ENCODE measurements at regions not wholly inside any gene's neighbourhood (a gene's known extent, or its start where the extent isn't known, plus 50 kb on each side); places are given as distances from the start of the nearest gene placed in this dataset.

DNA sequence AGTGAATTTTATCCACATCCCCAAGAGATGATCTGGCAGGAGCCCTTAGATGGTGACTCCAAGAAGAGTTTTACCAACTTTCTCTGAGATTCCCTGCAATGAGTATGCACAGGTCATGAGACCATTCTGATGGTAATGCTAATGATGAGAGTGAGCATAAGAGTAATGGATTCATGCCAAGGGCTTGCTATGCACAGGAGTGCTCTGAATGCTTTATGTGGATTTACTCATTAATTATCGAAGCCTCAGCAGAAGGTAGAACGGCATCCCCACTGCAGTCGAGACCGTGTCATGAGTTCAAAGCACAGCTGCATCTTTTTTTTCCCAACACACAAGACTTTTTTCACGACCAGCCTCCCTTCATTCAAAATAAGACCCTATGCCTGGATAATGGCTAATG, 355.0 kb downstream of the RAB28 start:
- Histone ChIP-seq H3K4me3 (ENCODE audit: low read depth, low read length) (no peak overlapping the region), H3K9ac (no peak overlapping the region), H3K27me3 (ENCODE audit: control insufficient read depth, insufficient read depth, low read length) (no peaks in the 10 kb centered on the region), H3K27ac (no peak overlapping the region), H3K36me3 (ENCODE audit: control insufficient read depth, insufficient read depth, low read length) (no peaks in the 10 kb centered on the region), H3K4me1 (no peaks in the 10 kb centered on the region), H3K79me2 (no peaks in the 10 kb centered on the region), H2AFZ (no peak overlapping the region), H3K4me2 (ENCODE audit: low read length) (no peak overlapping the region), H3K9me3 (ENCODE audit: control insufficient read depth, low read length) (no peaks in the 10 kb centered on the region)
- TF ChIP-seq CTCF (IDR thresholded peaks at IDR 0.05): no peak

DNA sequence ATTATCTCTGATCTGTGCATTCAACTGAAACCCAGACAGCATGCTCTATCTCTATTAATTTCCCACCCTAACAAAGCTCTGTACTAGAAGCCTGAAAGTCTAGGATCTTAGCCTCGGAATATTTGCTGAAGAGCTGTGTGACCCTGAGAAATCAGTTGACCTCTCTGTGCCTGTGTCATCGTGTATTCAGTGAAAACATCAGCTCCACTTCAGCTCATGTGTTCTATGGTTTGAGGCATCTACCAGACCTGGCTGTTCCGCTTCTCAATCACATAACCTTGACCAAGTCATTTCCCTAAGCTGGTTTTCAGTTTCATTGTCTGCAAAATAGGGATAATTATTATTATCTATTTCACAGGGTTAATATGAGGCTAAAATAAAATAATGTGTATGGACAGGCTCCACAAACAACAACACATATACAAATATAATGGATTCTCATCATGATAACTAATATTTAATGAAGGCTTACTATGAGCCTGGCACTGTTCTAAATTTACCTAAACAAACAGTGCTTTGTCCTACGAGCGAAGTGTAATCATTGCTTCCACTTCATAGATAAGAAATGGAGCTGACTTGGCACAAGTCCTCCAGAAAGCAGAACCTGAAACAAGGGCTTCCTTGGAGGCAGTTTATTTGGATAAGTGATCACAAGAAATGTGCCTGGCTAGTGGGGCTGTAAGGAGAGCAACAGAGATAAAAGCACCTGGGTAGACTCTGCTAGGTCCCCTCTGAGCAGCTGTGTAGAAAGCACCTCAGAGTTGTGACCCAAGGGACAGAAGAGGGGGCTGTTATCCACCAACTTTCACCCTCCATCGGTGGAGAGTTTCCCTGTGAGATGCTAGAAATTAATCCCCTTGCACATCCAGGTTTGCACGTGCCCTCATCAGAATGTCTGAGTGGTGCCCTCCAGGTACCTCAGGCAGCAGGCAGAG, 356.9 kb downstream of the RAB28 start:
- no peak overlapping the region for H3K4me2 ChIP-seq (ENCODE audit: low read length)
- no peak for TF ChIP-seq CTCF (IDR thresholded peaks at IDR 0.05)
- H3K79me2 ChIP-seq: no peaks in the 10 kb centered on the region
- no peaks in the 10 kb centered on the region for H3K36me3 ChIP-seq (ENCODE audit: control insufficient read depth, insufficient read depth, low read length)
- no peak overlapping the region for H3K9ac ChIP-seq
- no peak overlapping the region for H3K27ac ChIP-seq
- no peaks in the 10 kb centered on the region for H3K4me1 ChIP-seq
- no peaks in the 10 kb centered on the region for H3K27me3 ChIP-seq (ENCODE audit: control insufficient read depth, insufficient read depth, low read length)
- no peak overlapping the region for H2AFZ ChIP-seq
- H3K9me3 ChIP-seq (ENCODE audit: control insufficient read depth, low read length): no peaks in the 10 kb centered on the region
- no peak overlapping the region for H3K4me3 ChIP-seq (ENCODE audit: low read depth, low read length)

DNA sequence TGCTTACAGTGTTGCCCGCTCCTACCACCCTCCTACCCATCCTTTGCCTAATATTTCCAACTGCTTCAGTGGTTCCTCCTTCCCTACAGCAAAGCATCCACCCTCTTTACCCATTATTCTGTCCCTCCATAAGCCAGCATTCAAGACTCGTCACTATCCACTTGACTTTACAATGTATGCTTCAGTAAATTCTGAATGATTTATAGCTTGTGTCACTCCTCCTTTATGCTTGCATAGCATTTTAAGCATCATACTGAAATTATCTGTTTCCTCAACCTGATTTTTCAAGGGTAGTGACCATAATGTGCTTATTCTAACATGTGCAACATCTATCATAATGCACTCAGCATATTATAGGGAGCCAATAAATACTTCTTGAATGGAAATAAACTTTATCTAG, 365.5 kb downstream of the RAB28 start:
- no peak overlapping the region for H3K4me3 ChIP-seq (ENCODE audit: low read depth, low read length)
- no peaks in the 10 kb centered on the region for H3K4me1 ChIP-seq
- H3K4me2 ChIP-seq (ENCODE audit: low read length): no peak overlapping the region
- H3K36me3 ChIP-seq (ENCODE audit: control insufficient read depth, insufficient read depth, low read length): no peaks in the 10 kb centered on the region
- no peaks in the 10 kb centered on the region for H3K79me2 ChIP-seq
- no peaks in the 10 kb centered on the region for H3K27me3 ChIP-seq (ENCODE audit: control insufficient read depth, insufficient read depth, low read length)
- TF ChIP-seq CTCF (IDR thresholded peaks at IDR 0.05): no peak
- H3K27ac ChIP-seq: no peak overlapping the region
- H3K9me3 ChIP-seq (ENCODE audit: control insufficient read depth, low read length): no peaks in the 10 kb centered on the region
- no peak overlapping the region for H2AFZ ChIP-seq
- H3K9ac ChIP-seq: no peak overlapping the region

GRCh38 chr4:13117185-13117584, 367.0 kb downstream of the RAB28 start:
- no peaks in the 10 kb centered on the region for H3K36me3 ChIP-seq (ENCODE audit: control insufficient read depth, insufficient read depth, low read length)
- H3K4me3 ChIP-seq (ENCODE audit: low read depth, low read length): no peak overlapping the region
- H3K4me2 ChIP-seq (ENCODE audit: low read length): no peak overlapping the region
- H3K9ac ChIP-seq: no peak overlapping the region
- TF ChIP-seq CTCF (IDR thresholded peaks at IDR 0.05): no peak
- H3K27ac ChIP-seq: no peak overlapping the region
- H3K79me2 ChIP-seq: no peaks in the 10 kb centered on the region
- H3K27me3 ChIP-seq (ENCODE audit: control insufficient read depth, insufficient read depth, low read length): no peaks in the 10 kb centered on the region
- H3K9me3 ChIP-seq (ENCODE audit: control insufficient read depth, low read length): no peaks in the 10 kb centered on the region
- H2AFZ ChIP-seq: no peak overlapping the region
- no peaks in the 10 kb centered on the region for H3K4me1 ChIP-seq

- H3K27ac ChIP-seq: no peak overlapping the region
Measured at GRCh38 chr4:13112030-13112429, 372.1 kb downstream of the RAB28 start.

More at GRCh38 chr4:13112030-13112429, 372.1 kb downstream of the RAB28 start:
- Histone ChIP-seq H3K9ac (no peak overlapping the region), H3K4me2 (ENCODE audit: low read length) (no peak overlapping the region), H3K27me3 (ENCODE audit: control insufficient read depth, insufficient read depth, low read length) (no peaks in the 10 kb centered on the region), H3K9me3 (ENCODE audit: control insufficient read depth, low read length) (no peaks in the 10 kb centered on the region), H3K4me3 (ENCODE audit: low read depth, low read length) (no peak overlapping the region), H3K4me1 (no peaks in the 10 kb centered on the region), H3K36me3 (ENCODE audit: control insufficient read depth, insufficient read depth, low read length) (no peaks in the 10 kb centered on the region), H2AFZ (no peak overlapping the region), H3K79me2 (no peaks in the 10 kb centered on the region)
- TF ChIP-seq CTCF (IDR thresholded peaks at IDR 0.05): no peak
